Activated CD4-positive, alpha-beta T cell treated with anti-CD3 and anti-CD28 coated beads, Interleukin-2, amount 50 U/mL, for 48 hours (primary cell): ENCODE measurements at regions not wholly inside any gene's neighbourhood (a gene's known extent, or its start where the extent isn't known, plus 50 kb on each side); places are given as distances from the start of the nearest gene placed in this dataset.

Source experiments
- DNase-seq, 2 experiments: peaks; one replicate each; pipeline ENCODE4 v3.0.0-alpha.2; 2020

- DNase-seq: no peak
Observed at GRCh38 chr13:44058067-44058466, 178.4 kb downstream of the LACC1 start.

DNA sequence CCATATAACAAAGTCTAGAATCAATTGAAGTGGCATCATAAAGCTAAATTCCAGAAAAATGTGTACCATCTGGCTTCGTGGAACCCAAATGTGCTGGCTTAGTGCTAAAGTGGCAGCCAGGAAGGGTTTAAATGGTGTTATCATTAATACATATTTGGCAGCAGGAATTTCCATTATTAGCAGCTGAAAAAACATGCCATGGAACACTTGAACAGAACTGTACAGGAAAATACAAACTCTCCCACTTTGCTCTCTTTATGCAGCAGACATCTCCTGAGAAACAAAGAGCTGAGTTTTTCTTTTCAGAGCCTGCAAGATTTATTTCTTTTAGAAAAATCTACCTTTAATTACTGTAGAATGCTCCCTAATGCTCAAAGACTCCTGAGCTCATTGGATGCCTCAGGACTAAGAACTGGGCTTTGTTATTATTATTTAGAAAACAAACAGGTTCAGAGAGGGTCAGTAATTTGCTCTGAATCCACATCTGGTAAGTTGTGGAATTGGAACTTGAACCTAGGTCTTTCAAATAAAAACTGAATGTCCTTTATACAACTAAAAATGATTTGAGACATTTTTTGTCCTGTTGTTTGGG is 179.0 kb downstream of the LACC1 start:
- DNase-seq: no peak

- DNase-seq: no peak
Observed at GRCh38 chr13:44061876-44062275, 182.2 kb downstream of the LACC1 start.

- DNase-seq: no peak
Observed at GRCh38 chr13:44063467-44063866, 183.8 kb downstream of the LACC1 start.

DNA sequence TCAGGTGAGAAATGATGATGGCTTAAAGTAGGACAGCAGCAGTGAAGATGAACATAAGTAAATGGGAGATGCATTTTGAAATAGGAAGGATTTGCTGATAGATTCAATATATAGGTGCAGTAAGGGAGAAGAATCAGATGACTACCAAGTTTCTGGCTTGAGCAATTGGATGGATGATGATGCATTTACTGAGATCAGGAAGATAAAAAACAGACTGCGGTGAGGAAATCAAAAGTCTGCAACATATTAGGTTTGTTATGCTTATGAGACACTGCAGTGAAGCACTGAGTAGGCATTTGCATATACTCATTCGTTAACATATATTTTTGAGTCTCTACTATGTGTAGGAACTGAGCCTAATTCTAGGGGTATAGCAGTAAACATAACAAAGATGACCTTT is 184.2 kb downstream of the LACC1 start:
- DNase-seq: no peak

- DNase-seq: no peak
Observed at GRCh38 chr13:44064357-44064756, 184.7 kb downstream of the LACC1 start.

DNA sequence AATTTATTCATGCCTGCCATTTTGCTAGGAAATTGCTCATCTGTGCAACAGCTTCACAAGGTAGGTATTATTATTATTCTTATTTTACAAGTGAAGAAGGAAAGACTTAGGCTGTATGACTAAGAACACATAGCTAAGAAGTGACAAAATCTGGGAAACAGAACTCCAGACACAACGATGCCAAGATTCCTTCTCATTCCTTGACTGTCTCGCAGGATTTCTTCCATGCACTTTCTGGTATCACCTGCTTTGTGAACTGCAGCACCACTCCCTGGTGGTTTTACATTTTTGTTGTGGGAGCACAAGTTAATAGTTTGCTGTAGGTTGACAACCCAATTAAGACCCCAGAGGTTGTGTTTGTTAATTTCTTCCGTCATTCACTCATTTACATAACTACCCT is 188.5 kb downstream of the LACC1 start:
- DNase-seq: no peak

GRCh38 chr13:44068737-44069136 is 189.0 kb downstream of the LACC1 start:
- DNase-seq: no peak

GRCh38 chr13:44072536-44072935 is 192.8 kb downstream of the LACC1 start:
- no peak for DNase-seq

GRCh38 chr13:44074611-44075010 is 194.9 kb downstream of the LACC1 start:
- DNase-seq: no peak

- DNase-seq: no peak
Observed at GRCh38 chr13:44075113-44075512, 195.4 kb downstream of the LACC1 start.

DNA sequence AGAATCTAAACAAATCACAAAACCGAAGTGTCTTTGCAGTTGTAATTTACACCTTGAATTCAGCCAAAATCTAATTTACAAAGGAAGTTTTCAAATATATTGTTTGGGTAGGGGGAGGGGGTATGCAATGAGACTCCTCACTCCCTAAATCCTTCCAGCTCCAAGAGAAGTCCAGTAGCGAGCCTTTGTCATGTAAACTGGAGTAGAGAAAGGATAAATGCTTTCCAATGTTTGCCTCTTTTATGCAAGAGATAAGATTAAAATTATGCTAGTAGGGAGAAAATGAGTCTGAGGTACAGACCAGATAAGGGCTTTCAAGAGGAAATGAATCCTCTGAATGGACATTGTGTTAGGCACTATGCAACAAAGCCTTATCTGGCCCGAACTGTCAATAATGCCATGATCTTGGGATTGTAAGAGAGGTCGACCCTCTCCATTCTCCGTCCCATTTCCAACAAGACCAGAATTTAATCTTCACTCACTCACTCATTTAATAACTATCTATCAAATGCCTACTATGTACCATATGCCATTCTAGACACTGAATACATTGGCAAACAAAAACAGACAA is 199.2 kb downstream of the LACC1 start:
- DNase-seq: no peak

GRCh38 chr13:44079413-44080205 is 199.9 kb downstream of the LACC1 start:
- DNase-seq: no peak

DNA sequence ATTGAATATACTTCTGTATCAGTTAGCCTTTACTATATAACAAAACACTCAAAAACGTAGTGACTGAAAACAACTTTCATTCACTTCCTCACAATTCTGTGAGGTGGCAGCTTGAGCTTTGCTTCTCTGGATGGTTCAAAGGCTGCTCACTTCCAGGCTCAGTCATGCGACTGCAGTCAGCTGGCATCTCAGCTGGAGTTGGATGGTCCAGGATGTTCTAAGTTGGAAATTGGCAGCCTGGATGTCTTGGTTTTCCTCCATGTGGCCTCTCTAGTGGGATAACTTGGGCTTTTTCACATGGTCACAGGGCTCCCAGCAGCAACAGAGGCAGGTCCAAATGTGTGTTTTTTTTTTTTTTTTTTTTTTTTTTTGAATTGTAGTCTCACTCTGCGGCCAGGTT is 204.4 kb downstream of the LACC1 start:
- DNase-seq: no peak

DNA sequence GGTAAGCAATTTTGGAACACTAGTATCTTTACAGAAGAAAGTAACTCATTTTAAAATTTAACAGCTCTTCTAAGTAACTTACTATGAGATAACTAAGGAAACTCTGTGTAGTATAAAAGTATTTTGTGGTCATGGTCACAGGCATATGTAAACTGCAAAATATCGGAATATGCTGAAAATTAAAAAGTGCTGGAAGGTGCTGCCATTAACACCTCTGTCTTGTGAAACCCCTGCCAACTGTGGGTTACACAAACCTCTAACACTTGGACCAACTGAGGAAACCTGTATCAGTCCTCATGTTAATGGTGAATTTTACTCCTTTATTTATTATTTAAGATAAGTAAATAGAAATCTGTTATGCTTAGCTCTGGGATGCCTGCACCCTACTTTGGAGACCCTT is 206.7 kb downstream of the LACC1 start:
- no peak for DNase-seq

DNA sequence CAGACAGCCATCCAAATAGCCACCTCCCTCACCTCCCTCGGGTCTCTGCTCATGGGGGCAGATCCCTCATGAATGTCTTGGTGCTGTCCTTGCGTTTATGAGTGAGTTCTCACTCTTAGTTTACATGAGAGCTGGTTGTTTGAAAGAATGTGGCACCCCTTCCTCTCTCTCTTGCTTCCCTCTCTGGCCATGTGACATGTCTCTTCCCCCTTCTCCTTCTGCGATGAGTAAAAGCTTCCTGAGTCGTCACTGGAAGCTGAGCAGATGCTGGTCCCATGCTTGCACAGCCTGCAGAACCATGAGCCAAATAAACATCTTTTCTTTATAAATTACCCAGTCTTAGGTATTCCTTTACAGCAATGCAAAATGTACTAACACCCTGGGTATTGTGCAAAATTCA is 208.7 kb downstream of the LACC1 start:
- no peak for DNase-seq

DNA sequence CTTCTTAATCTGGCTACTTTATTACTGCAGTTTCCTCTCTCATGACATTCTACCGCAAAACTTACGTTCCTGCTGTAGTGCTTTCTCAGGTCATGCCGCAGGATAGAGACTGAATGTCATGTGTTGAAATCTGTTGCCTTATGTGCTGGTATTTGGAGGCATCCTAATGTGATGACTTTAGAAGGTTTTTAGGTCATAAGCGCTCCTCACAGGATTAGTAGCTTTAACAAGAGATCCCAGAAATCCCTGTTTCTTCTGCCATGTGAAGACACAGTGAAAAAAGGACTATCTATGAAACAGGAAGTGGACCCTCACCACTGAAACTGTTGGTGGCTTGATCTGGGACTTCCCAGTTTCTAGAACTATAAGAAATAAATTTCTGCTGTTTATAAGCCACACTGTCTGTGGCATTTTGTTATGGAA is 209.3 kb downstream of the LACC1 start:
- DNase-seq: no peak

- DNase-seq: no peak
Observed at GRCh38 chr13:44089452-44089851, 209.7 kb downstream of the LACC1 start.

DNA sequence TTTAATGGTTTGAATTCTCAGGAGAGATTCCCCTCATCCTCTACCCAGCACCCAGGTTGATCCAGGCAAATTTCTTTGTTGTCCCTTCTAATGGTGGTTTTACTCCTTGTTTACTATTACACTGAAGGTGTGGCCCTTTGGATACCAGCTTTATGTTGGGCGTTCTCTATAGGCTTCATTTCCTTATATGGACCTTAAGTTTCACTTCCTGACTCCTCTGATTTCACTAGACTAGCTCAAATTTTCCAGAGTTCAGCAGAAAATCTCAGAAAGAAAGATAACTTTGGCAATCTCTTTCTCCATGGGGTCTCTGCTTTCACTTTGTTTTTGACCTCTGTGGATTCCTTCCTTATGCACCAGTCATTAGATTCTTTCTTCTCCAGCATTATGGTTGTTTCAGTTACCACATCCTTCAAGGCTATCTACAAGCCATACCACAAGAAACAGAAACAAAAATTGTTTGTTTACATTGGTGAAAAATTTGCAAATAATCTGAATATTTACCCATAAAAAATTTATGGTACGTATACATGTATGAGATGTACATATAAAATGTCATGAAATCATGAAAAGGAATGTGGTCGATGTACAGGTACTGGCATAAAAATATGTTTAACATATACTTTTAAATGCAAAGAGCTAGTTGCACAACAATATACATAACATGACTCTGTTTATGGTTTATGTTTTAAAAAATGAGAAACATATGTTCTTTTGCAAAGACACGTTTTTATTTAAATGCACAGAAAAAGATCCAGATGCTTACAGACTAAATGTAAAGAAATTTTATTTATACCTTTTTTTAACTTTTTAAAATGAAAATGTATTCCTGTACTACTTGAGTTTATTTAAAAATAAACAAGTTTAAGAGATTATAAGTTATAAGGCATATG is 212.6 kb downstream of the LACC1 start:
- no peak for DNase-seq

- DNase-seq: no peak
Observed at GRCh38 chr13:44093607-44094564, 214.2 kb downstream of the LACC1 start.

- DNase-seq: no peak
Observed at GRCh38 chr13:44096901-44097300, 217.2 kb downstream of the LACC1 start.

DNA sequence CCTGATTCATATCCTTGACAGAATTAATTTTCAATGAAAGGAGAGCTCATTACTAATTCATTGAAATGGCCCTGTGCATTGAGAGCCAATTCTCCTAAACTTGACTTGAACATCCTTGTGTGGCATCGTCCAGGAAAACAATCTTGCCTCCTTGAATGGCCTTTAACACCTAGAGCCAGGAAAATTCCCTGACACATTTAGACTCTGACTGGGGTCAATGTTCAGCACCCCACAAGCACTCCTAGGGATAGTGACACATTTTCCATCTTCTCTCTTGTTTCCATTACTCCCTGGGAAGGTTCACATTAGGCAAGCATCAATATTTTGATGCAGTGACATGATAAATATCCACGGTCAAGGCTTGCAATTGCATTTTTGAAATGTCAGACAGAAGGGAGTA is 218.9 kb downstream of the LACC1 start:
- no peak for DNase-seq
